ENCODE measurements at regions not wholly inside any gene's neighbourhood (a gene's known extent, or its start where the extent isn't known, plus 50 kb on each side); places are given as distances from the start of the nearest gene placed in this dataset.
A peak's percentile ranks its signal among the peaks of the same experiment; 100 is the strongest.

DNA sequence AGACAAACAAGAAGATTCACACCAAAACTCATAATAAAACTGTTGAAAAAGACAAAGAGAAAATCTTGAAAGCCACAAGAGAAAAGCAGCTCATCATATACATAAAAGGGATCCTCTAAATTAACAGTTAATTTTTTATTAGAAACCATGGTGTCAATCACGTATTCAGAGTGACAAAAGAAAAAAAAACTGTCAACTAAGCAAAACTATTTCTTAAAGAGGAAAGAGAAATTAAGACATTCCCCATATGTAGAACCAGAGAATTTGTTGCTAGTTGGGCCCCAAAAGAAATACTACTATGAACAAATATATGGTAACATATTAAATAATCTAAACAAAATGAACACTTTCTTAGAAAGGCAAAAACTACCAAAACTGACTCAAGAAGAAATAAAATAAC is 74.3 kb upstream of the TENT5A start:
- DNase-seq (no peak), ATAC-seq (no peak)
- intact Hi-C loops (cut with DNase I) = no loop called here
- Histone ChIP-seq H3K27me3 (no peaks in the 10 kb centered on the region), H3K9me3 (no peaks in the 10 kb centered on the region), H3K4me3 (no peak overlapping the region), H3K36me3 (replicated peaks in 1 of 2; ENCODE audit: insufficient read depth in 1 of 2, low read depth in 2 of 2) (no peaks in the 10 kb centered on the region), H3K4me1 (peaks cover 14% of the 10 kb centered on the region), H3K27ac (no peak overlapping the region)
- 0 to 18% methylated on average over 1 of the region's 1 CpG for WGBS, 2 donors
- no peak for TF ChIP-seq POLR2A (IDR thresholded peaks at IDR 0.05)
- TF ChIP-seq, protein P1, sequence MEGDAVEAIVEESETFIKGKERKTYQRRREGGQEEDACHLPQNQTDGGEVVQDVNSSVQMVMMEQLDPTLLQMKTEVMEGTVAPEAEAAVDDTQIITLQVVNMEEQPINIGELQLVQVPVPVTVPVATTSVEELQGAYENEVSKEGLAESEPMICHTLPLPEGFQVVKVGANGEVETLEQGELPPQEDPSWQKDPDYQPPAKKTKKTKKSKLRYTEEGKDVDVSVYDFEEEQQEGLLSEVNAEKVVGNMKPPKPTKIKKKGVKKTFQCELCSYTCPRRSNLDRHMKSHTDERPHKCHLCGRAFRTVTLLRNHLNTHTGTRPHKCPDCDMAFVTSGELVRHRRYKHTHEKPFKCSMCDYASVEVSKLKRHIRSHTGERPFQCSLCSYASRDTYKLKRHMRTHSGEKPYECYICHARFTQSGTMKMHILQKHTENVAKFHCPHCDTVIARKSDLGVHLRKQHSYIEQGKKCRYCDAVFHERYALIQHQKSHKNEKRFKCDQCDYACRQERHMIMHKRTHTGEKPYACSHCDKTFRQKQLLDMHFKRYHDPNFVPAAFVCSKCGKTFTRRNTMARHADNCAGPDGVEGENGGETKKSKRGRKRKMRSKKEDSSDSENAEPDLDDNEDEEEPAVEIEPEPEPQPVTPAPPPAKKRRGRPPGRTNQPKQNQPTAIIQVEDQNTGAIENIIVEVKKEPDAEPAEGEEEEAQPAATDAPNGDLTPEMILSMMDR (IDR thresholded peaks at IDR 0.05) = no peak

DNA sequence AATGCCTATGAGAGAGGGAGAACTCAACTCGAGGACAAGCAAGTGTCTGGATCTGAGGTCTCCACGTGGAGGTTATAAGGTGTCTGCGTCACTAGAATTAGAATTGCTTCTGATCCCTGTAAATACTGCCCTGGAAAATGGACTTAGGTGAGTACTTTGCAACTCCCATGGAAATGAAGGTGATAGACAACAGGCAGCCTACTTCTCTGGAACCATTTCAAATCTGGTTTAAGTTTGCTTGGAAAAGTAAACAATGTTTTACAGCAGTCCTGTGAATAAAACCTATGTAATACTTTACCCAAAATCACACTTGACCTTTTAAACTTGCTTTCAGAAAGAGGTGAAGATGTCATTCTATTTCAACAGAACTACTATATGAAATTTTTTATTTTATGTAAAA is 70.1 kb upstream of the TENT5A start:
- ATAC-seq (no peak), DNase-seq (no peak)
- intact Hi-C loops (cut with DNase I) = no loop called here
- Histone ChIP-seq H3K36me3 (replicated peaks in 1 of 2; ENCODE audit: insufficient read depth in 1 of 2, low read depth in 2 of 2) (no peaks in the 10 kb centered on the region), H3K27me3 (no peaks in the 10 kb centered on the region), H3K4me1 (peaks cover 13% of the 10 kb centered on the region), H3K27ac (no peak overlapping the region), H3K9me3 (no peaks in the 10 kb centered on the region), H3K4me3 (no peak overlapping the region)
- 55 to 68% methylated on average over 3 of the region's 3 CpGs for WGBS, 2 donors
- TF ChIP-seq, protein P1 (IDR thresholded peaks at IDR 0.05) = no peak
- TF ChIP-seq POLR2A (IDR thresholded peaks at IDR 0.05) = no peak

DNA sequence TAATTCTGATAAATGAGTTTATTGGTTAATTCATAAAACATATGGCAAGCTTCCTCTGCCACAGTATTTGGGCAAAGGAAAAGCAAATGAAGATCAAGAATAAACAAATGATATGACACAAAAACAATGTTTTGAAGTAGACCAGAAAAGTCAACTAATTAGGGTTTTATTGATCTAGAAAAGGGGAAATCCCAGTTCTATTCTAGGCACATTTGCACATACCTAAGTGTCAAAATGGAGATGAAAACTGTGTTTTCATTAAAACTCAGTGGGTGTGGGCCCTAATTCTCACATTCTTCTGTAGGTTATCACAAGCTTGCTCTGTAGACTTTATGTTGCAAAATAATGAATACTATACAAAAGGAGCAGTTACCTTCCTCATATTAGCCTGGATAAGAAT is 69.0 kb upstream of the TENT5A start:
- no peak overlapping the region for H3K27ac ChIP-seq
- peaks cover 13% of the 10 kb centered on the region for H3K4me1 ChIP-seq
- H3K9me3 ChIP-seq = no peaks in the 10 kb centered on the region
- no peak overlapping the region for H3K4me3 ChIP-seq
- ATAC-seq (no peak), DNase-seq (no peak)
- H3K27me3 ChIP-seq = no peaks in the 10 kb centered on the region
- intact Hi-C loops (cut with DNase I) = no loop called here
- TF ChIP-seq, protein P1 (IDR thresholded peaks at IDR 0.05) = no peak
- TF ChIP-seq POLR2A (IDR thresholded peaks at IDR 0.05) = no peak
- H3K36me3 ChIP-seq (replicated peaks in 1 of 2; ENCODE audit: insufficient read depth in 1 of 2, low read depth in 2 of 2) = no peaks in the 10 kb centered on the region

DNA sequence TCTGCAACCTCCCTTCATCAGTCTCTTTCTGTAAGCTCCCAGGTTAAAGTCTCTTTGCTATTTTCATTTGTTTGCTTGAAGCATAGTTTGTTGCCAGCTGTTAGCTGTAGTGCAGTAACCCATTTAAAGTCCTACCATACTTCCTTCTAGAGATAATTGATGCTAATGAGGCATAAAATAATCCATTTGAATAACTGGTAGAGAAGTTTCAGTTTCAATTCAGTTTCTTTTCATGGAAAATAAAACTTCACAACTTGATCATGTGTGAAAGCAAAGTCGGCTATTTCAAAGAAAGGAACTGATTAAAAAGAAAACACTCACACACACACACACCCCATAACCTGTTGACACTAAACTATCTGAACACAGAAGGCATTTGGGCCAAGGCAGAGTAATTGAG is 68.5 kb upstream of the TENT5A start:
- DNase-seq (no peak), ATAC-seq (peak; percentile 18)
- no peak overlapping the region for H3K27ac ChIP-seq
- H3K4me1 ChIP-seq = peaks cover 13% of the 10 kb centered on the region
- no peaks in the 10 kb centered on the region for H3K27me3 ChIP-seq
- H3K36me3 ChIP-seq (replicated peaks in 1 of 2; ENCODE audit: insufficient read depth in 1 of 2, low read depth in 2 of 2) = no peaks in the 10 kb centered on the region
- no peak for TF ChIP-seq POLR2A (IDR thresholded peaks at IDR 0.05)
- TF ChIP-seq, protein P1 (IDR thresholded peaks at IDR 0.05) = no peak
- H3K4me3 ChIP-seq = no peak overlapping the region
- 35 to 44% methylated on average over 1 of the region's 1 CpG for WGBS, 2 donors
- intact Hi-C loops (cut with DNase I) = no loop called here
- H3K9me3 ChIP-seq = no peaks in the 10 kb centered on the region

DNA sequence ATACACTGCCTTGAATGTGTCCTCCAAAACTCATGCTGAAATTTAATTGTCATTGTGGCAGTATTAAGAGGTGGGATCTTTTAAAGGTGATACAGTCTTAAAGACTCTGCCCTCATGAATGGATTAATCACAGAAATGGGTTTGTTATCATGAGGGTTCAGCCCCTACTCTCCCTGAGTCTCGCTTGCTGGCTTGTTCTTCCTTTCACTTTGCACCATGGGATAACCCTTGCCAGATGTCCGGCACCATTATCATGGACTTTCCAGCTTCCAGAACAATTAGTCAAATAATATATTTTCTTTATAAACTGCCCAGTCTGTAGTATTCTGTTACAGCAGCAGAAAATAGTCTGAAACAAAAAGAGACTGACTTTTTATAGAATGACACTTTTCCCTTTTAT is 67.9 kb upstream of the TENT5A start:
- Histone ChIP-seq H3K27ac (no peak overlapping the region), H3K36me3 (replicated peaks in 1 of 2; ENCODE audit: insufficient read depth in 1 of 2, low read depth in 2 of 2) (no peaks in the 10 kb centered on the region), H3K9me3 (no peaks in the 10 kb centered on the region), H3K4me3 (no peak overlapping the region), H3K27me3 (no peaks in the 10 kb centered on the region), H3K4me1 (peaks cover 13% of the 10 kb centered on the region)
- ATAC-seq (no peak), DNase-seq (no peak)
- WGBS, 2 donors = 81% methylated on average over 2 of the region's 2 CpGs
- TF ChIP-seq POLR2A (IDR thresholded peaks at IDR 0.05) = no peak
- TF ChIP-seq, protein P1 (IDR thresholded peaks at IDR 0.05) = no peak
- intact Hi-C loops (cut with DNase I) = no loop called here
